ENCODE measurements at regions not wholly inside any gene's neighbourhood (a gene's known extent, or its start where the extent isn't known, plus 50 kb on each side); places are given as distances from the start of the nearest gene placed in this dataset.

DNA sequence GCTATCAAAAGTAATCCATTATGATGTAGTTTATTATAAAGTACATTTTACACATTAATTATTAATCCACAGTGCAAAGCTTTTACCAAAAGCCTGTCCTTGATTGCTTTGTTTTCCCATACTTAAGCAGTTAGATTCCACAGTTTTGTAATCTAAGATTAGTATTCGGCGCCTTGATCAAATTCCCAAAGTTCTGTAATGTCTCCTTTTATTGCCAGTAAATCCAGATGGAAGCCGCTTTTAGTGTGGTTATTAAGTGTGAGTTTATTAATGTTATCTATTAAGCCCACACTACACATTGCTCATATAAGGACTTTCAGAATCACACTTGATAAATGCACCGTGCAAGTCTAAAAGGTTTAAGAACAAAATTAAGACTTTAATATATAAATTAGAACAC is 199.2 kb upstream of the PKN2 start:
- TF ChIP-seq CTCF (IDR thresholded peaks at IDR 0.05) (no peak), POLR2AphosphoS5 (IDR thresholded peaks at IDR 0.05; ENCODE audit: low read depth, low read length) (no peak), REST (IDR thresholded peaks at IDR 0.05; ENCODE audit: insufficient read depth in 1 of 2, low read depth in 2 of 2, low read length in 1 of 2) (no peak), SIN3A (IDR thresholded peaks at IDR 0.05; ENCODE audit: borderline replicate concordance, insufficient read depth, low read depth, low read length) (no peak), TCF7L2 (IDR thresholded peaks at IDR 0.05; ENCODE audit: low read depth, low read length) (no peak)

Data from Panc1 (cell line).